OCI-LY7 (cell line): ENCODE measurements at regions not wholly inside any gene's neighbourhood (a gene's known extent, or its start where the extent isn't known, plus 50 kb on each side); places are given as distances from the start of the nearest gene placed in this dataset.

Source experiments
- BruUV-seq: library from RNA; stranded (reverse); fragments of 400-500 nt; replicated peaks from 2 replicates; lab custom pipeline; 2021; lab: Mats Ljungman, UMichigan
- CTCF ChIA-PET: fragments of 300-600 bp; sonication (Branson Sonifier 250); formaldehyde crosslinking; loops from one replicate; lab custom pipeline; 2022; ENCODE audit warnings: antibody characterized with exemption; ENCODE audit not compliant: unreplicated experiment; lab: Charles Lee
- POLR2A ChIA-PET: fragments of 300-600 bp; sonication (Branson Sonifier 250); formaldehyde crosslinking; loops from one replicate; lab custom pipeline; 2022; ENCODE audit warnings: antibody characterized with exemption; lab: Charles Lee
- DNase-seq: peaks from one replicate; pipeline ENCODE4 v3.0.0-alpha.2; 2015; ENCODE audit warnings: low spot score
- H2AFZ ChIP-seq: fragments of 200-600 bp; sonication (generic), shearing (Covaris generic); 2 replicates; pipeline ENCODE4 v1.6.1; 2014; ENCODE audit warnings: mild to moderate bottlenecking, antibody characterized with exemption, low read length, moderate library complexity
- H3K27ac ChIP-seq: fragments of 200-600 bp; sonication (generic); 2 replicates; pipeline ENCODE4 v1.5.1; 2014; ENCODE audit warnings: mixed run types, low read depth, mild to moderate bottlenecking, moderate library complexity, low read length, inconsistent platforms; ENCODE audit not compliant: poor library complexity, severe bottlenecking
- H3K36me3 ChIP-seq: fragments of 200-600 bp; sonication (generic); 2 replicates; pipeline ENCODE4 v1.6.1; 2014; ENCODE audit warnings: mild to moderate bottlenecking, antibody characterized with exemption, low read length, moderate library complexity, mixed read lengths; ENCODE audit not compliant: insufficient read depth
- H3K4me1 ChIP-seq: fragments of 200-600 bp; sonication (generic); 2 replicates; pipeline ENCODE4 v1.5.1; 2014; ENCODE audit warnings: mild to moderate bottlenecking, low read length; ENCODE audit not compliant: insufficient read depth, poor library complexity, severe bottlenecking
- H3K4me2 ChIP-seq: fragments of 200-600 bp; sonication (generic); 2 replicates; pipeline ENCODE4 v1.6.1; 2014; ENCODE audit warnings: mild to moderate bottlenecking, low read length
- H3K4me3 ChIP-seq: fragments of 200-600 bp; sonication (generic); 2 replicates; pipeline ENCODE4 v1.5.1; 2014; ENCODE audit warnings: mild to moderate bottlenecking, low read depth, low read length; ENCODE audit not compliant: poor library complexity, severe bottlenecking
- H3K79me2 ChIP-seq: fragments of 200-600 bp; sonication (generic); 2 replicates; pipeline ENCODE4 v1.6.1; 2016; ENCODE audit warnings: low read depth, mild to moderate bottlenecking, low read length, moderate library complexity, mixed read lengths; ENCODE audit not compliant: insufficient read depth
- H3K9me2 ChIP-seq: fragments of 200-600 bp; sonication (generic); 2 replicates; pipeline ENCODE4 v1.6.1; 2016; ENCODE audit warnings: mild to moderate bottlenecking, low read length, mixed read lengths; ENCODE audit not compliant: insufficient read depth
- H3K9me3 ChIP-seq: fragments of 200-600 bp; sonication (generic); 2 replicates; pipeline ENCODE4 v1.6.1; 2014; ENCODE audit warnings: mild to moderate bottlenecking, mixed run types, low read length, mixed read lengths
- H4K20me1 ChIP-seq: fragments of 200-600 bp; sonication (generic); 2 replicates; pipeline ENCODE4 v1.6.1; 2014; ENCODE audit warnings: mild to moderate bottlenecking, antibody characterized with exemption, low read length, moderate library complexity, mixed read lengths; ENCODE audit not compliant: insufficient read depth
- CTCF ChIP-seq: fragments of 200-600 bp; sonication (generic); conservative IDR thresholded peaks from 2 replicates; pipeline ENCODE4 v1.5.1; 2014; ENCODE audit warnings: mild to moderate bottlenecking, antibody characterized with exemption, low read length, moderate library complexity, mixed read lengths
- EZH2phosphoT487 ChIP-seq: fragments of 200-600 bp; sonication (generic); IDR thresholded peaks from 2 replicates; pipeline ENCODE4 v1.6.1; 2018; ENCODE audit warnings: low read depth, borderline replicate concordance, mild to moderate bottlenecking, mixed run types, antibody characterized with exemption, low read length, moderate library complexity, mixed read lengths
- intact Hi-C: fragments of 100-400 bp; cut with micrococcal nuclease; formaldehyde crosslinking; loops from one replicate; pipeline ENCODE4 v1.10.0; 2022; ENCODE audit not compliant: unreplicated experiment

- H3K27ac ChIP-seq = no peak overlapping the region
- intact Hi-C loops = no loop called here
- BruUV-seq = no TSS peak
- no peak overlapping the region for H3K4me2 ChIP-seq
- no peaks in the 10 kb centered on the region for H3K36me3 ChIP-seq
- H3K9me2 ChIP-seq = no peaks in the 10 kb centered on the region
- CTCF ChIA-PET = no interaction called here
- H3K4me3 ChIP-seq = no peak overlapping the region
- no peaks in the 10 kb centered on the region for H3K9me3 ChIP-seq
- H3K4me1 ChIP-seq = no peaks in the 10 kb centered on the region
- DNase-seq = no peak
- no peak overlapping the region for H2AFZ ChIP-seq
- POLR2A ChIA-PET = no interaction called here
- no peak for TF ChIP-seq EZH2phosphoT487
- no peak for TF ChIP-seq CTCF
- no peaks in the 10 kb centered on the region for H3K79me2 ChIP-seq
- no peaks in the 10 kb centered on the region for H4K20me1 ChIP-seq
Observed at GRCh38 chr4:173802662-173803022, 272.6 kb upstream of the HAND2 start.

- H3K4me3 ChIP-seq = no peak overlapping the region
- no peaks in the 10 kb centered on the region for H3K79me2 ChIP-seq
- no peak overlapping the region for H2AFZ ChIP-seq
- TF ChIP-seq EZH2phosphoT487 = no peak
- no TSS peak for BruUV-seq
- no peaks in the 10 kb centered on the region for H4K20me1 ChIP-seq
- no peak overlapping the region for H3K27ac ChIP-seq
- H3K9me2 ChIP-seq = no peaks in the 10 kb centered on the region
- no peak overlapping the region for H3K4me2 ChIP-seq
- DNase-seq = no peak
- no peaks in the 10 kb centered on the region for H3K4me1 ChIP-seq
- POLR2A ChIA-PET = interaction anchor here (0.6 to 0.7 kb wide), 3 partner anchors 12 to 346 kb away, joined by 3 read pairs; no protein-coding TSS in a partner anchor
- no peaks in the 10 kb centered on the region for H3K9me3 ChIP-seq
- CTCF ChIA-PET = no interaction called here
- intact Hi-C loops = no loop called here
- no peaks in the 10 kb centered on the region for H3K36me3 ChIP-seq
Observed at GRCh38 chr4:173801876-173802661, 272.0 kb upstream of the HAND2 start.

GRCh38 chr4:173801361-173801760, 271.3 kb upstream of the HAND2 start:
- Histone ChIP-seq H3K9me2 (no peaks in the 10 kb centered on the region), H3K36me3 (no peaks in the 10 kb centered on the region), H2AFZ (no peak overlapping the region), H3K79me2 (no peaks in the 10 kb centered on the region), H4K20me1 (no peaks in the 10 kb centered on the region), H3K4me3 (no peak overlapping the region), H3K9me3 (no peaks in the 10 kb centered on the region), H3K4me1 (no peaks in the 10 kb centered on the region), H3K27ac (no peak overlapping the region), H3K4me2 (no peak overlapping the region)
- intact Hi-C loops = no loop called here
- BruUV-seq = no TSS peak
- CTCF ChIA-PET = no interaction called here
- no peak for DNase-seq
- TF ChIP-seq EZH2phosphoT487 (no peak), CTCF (no peak)
- POLR2A ChIA-PET = interaction anchor here (0.7 kb wide), 1 partner anchor 347 kb away, joined by 3 read pairs; no protein-coding TSS in a partner anchor
